Fibroblast of lung (primary cell): ENCODE measurements at regions not wholly inside any gene's neighbourhood (a gene's known extent, or its start where the extent isn't known, plus 50 kb on each side); places are given as distances from the start of the nearest gene placed in this dataset.

Source experiments
- DNase-seq, 2 donors: peaks; one replicate each; pipeline versions ENCODE4 v3.0.0 to v3.0.0-alpha.2; 2010; ENCODE audit warnings: low read depth in 2 of 2
- H2AFZ ChIP-seq: 2 replicates; pipeline ENCODE4 v1.5.1; 2012; ENCODE audit warnings: low read length, control low read depth, inconsistent platforms
- H3K27ac ChIP-seq: 2 replicates; pipeline ENCODE4 v1.5.1; 2011; ENCODE audit warnings: low read length, control low read depth; ENCODE audit not compliant: insufficient read depth
- H3K27me3 ChIP-seq: 2 replicates; pipeline ENCODE4 v1.5.1; 2011; ENCODE audit warnings: mild to moderate bottlenecking, low read length; ENCODE audit not compliant: control insufficient read depth, insufficient read depth
- H3K36me3 ChIP-seq: 2 replicates; pipeline ENCODE4 v1.5.1; 2011; ENCODE audit warnings: low read length; ENCODE audit not compliant: control insufficient read depth, insufficient read depth
- H3K4me1 ChIP-seq: 2 replicates; pipeline ENCODE4 v1.5.1; 2011; ENCODE audit warnings: low read length; ENCODE audit not compliant: control insufficient read depth, insufficient read depth; ENCODE audit errors: extremely low read depth
- H3K4me2 ChIP-seq: 2 replicates; pipeline ENCODE4 v1.5.1; 2011; ENCODE audit warnings: low read length, control low read depth; ENCODE audit not compliant: insufficient read depth; ENCODE audit errors: extremely low read depth
- H3K4me3 ChIP-seq, 4 experiments: fragments of 200-600 bp in 1 of 4; sonication (generic) in 1 of 4; replicated peaks in 1 of 4; 2 replicates each; pipeline ENCODE4 v1.5.1; 2011 to 2016; ENCODE audit warnings: low read length in 4 of 4, low read depth in 3 of 4, mild to moderate bottlenecking in 3 of 4, control low read depth in 2 of 4, inconsistent platforms in 1 of 4, mixed read lengths in 1 of 4; ENCODE audit not compliant: insufficient read depth in 1 of 4; ENCODE audit errors: control extremely low read depth in 1 of 4
- H3K79me2 ChIP-seq: 2 replicates; pipeline ENCODE4 v1.5.1; 2012; ENCODE audit warnings: mild to moderate bottlenecking, low read length, inconsistent platforms; ENCODE audit not compliant: control insufficient read depth, insufficient read depth
- H3K9ac ChIP-seq: 2 replicates; pipeline ENCODE4 v1.5.1; 2011; ENCODE audit warnings: mild to moderate bottlenecking, low read length, control low read depth; ENCODE audit not compliant: insufficient read depth
- H3K9me3 ChIP-seq: 2 replicates; pipeline ENCODE4 v1.5.1; 2012; ENCODE audit warnings: low read depth, low read length; ENCODE audit not compliant: control insufficient read depth, insufficient read depth
- H4K20me1 ChIP-seq: 2 replicates; pipeline ENCODE4 v1.5.1; 2011; ENCODE audit warnings: low read length; ENCODE audit not compliant: control insufficient read depth, insufficient read depth; ENCODE audit errors: extremely low read depth
- EZH2 ChIP-seq: IDR thresholded peaks from 2 replicates; pipeline ENCODE4 v1.5.1; 2012; ENCODE audit warnings: low read length, control low read depth, mild to moderate bottlenecking; ENCODE audit errors: missing control alignments
- TF ChIP-seq, protein P1 (sequence below), 2 donors: IDR thresholded peaks in 1 of 2; conservative IDR thresholded peaks in 1 of 2; 1 replicate in 1 of 2; 2 replicates in 1 of 2; pipeline ENCODE4 v1.5.1; 2011 to 2012; ENCODE audit warnings: low read length in 2 of 2, control low read depth in 1 of 2, inconsistent platforms in 1 of 2, low read depth in 1 of 2, mild to moderate bottlenecking in 1 of 2

DNA sequence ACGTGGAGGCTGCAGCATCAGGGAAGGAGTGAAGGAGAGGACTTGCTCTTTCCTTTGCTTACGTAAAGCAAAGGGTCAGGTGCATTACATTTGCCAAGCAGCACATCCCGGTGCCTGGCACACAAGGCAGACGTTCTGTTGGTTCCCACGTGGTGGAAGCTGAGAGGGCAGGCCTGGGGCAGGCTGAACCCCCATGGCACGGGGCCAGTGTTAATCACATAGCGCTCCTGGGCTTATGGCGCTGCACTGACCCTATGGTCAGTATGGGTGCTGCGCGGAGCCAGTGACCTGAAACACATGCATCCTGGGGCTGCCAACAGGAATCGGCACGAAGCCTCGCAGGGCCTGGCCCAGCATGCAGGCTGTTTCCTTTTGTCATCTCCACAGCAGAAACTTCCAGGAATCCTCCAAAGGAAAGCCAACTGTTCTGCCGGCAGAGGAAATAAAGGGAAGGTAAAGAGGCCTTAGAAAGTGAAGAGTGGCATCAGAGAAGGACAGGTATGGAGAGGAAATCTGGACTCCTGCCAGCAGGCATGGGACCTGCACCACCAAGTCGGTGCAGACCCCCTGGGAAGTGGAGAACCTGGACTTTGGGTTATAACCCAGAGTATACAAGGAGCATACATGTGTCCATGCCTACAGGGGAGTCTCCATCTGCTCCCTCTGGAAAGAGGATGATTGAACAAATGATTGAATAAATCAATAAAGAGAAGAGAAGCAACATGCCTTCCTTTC, 560.2 kb downstream of the TCERG1L start:
- H3K27me3 ChIP-seq, result no peaks in the 10 kb centered on the region
- no peaks in the 10 kb centered on the region for H3K9me3 ChIP-seq
- no peak for DNase-seq
- no peaks in the 10 kb centered on the region for H3K36me3 ChIP-seq
- H3K4me2 ChIP-seq, result no peak overlapping the region
- H4K20me1 ChIP-seq, result no peaks in the 10 kb centered on the region
- H2AFZ ChIP-seq, result no peak overlapping the region
- H3K4me1 ChIP-seq, result no peaks in the 10 kb centered on the region
- H3K27ac ChIP-seq, result no peak overlapping the region
- H3K79me2 ChIP-seq, result no peaks in the 10 kb centered on the region
- TF ChIP-seq, protein P1, sequence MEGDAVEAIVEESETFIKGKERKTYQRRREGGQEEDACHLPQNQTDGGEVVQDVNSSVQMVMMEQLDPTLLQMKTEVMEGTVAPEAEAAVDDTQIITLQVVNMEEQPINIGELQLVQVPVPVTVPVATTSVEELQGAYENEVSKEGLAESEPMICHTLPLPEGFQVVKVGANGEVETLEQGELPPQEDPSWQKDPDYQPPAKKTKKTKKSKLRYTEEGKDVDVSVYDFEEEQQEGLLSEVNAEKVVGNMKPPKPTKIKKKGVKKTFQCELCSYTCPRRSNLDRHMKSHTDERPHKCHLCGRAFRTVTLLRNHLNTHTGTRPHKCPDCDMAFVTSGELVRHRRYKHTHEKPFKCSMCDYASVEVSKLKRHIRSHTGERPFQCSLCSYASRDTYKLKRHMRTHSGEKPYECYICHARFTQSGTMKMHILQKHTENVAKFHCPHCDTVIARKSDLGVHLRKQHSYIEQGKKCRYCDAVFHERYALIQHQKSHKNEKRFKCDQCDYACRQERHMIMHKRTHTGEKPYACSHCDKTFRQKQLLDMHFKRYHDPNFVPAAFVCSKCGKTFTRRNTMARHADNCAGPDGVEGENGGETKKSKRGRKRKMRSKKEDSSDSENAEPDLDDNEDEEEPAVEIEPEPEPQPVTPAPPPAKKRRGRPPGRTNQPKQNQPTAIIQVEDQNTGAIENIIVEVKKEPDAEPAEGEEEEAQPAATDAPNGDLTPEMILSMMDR (conservative IDR thresholded peaks at IDR 0.05 in 1 of 2, IDR thresholded peaks at IDR 0.05 in 1 of 2; ENCODE audit: low read depth in 1 of 2, low read length in 2 of 2), result no peak
- no peak for TF ChIP-seq EZH2
- no peak overlapping the region for H3K9ac ChIP-seq
- H3K4me3 ChIP-seq, result no peak overlapping the region

DNA sequence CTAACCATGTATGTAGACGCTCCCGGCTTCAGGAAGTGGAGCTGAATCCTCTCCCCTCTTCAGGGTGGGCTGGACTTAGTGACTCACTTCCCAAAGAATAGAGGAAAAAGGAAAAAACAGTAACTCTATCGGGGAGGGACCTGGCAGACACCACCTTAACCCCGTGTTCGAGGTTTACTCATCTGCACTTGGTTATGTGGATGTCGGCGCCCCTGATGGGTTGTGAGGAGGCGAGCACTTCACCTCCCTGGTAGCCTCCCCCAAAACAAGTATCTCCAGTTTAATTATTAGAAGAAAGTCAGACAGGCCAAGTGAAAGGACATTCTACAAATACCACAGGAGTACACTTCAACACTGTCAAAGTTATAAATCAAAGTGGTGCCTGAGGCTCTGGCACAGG, 559.7 kb downstream of the TCERG1L start:
- H3K4me2 ChIP-seq, result no peak overlapping the region
- H3K27me3 ChIP-seq, result no peaks in the 10 kb centered on the region
- no peaks in the 10 kb centered on the region for H3K9me3 ChIP-seq
- no peaks in the 10 kb centered on the region for H3K79me2 ChIP-seq
- H2AFZ ChIP-seq, result no peak overlapping the region
- H4K20me1 ChIP-seq, result no peaks in the 10 kb centered on the region
- no peak for DNase-seq
- H3K27ac ChIP-seq, result no peak overlapping the region
- no peak overlapping the region for H3K4me3 ChIP-seq
- no peaks in the 10 kb centered on the region for H3K4me1 ChIP-seq
- no peak overlapping the region for H3K9ac ChIP-seq
- H3K36me3 ChIP-seq, result no peaks in the 10 kb centered on the region
- TF ChIP-seq EZH2, result no peak
- TF ChIP-seq, protein P1 (conservative IDR thresholded peaks at IDR 0.05 in 1 of 2, IDR thresholded peaks at IDR 0.05 in 1 of 2; ENCODE audit: low read depth in 1 of 2, low read length in 2 of 2), result no peak

DNA sequence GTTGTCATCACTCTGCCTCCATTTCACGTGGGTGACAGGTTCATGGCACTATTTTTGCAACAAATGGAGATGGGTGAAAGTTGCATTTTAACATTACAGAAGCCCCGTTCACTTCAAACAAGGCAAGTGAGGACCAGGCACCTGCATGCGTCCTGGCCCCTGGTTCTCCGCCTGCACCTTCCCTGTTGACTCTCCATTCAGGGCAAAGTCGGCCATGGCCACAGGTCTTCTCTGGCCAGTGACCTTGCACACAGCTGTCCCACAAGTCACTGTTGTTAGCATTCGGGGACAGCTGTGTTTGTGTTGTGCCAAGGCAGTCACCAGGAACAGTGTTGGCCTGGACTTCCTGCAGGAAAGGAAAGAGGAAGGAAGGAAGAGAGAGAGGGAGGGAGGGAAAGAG, 554.9 kb downstream of the TCERG1L start:
- Histone ChIP-seq H3K27ac (no peak overlapping the region), H3K9me3 (no peaks in the 10 kb centered on the region), H3K9ac (no peak overlapping the region), H3K4me2 (no peak overlapping the region), H3K4me3 (no peak overlapping the region), H3K36me3 (no peaks in the 10 kb centered on the region), H4K20me1 (no peaks in the 10 kb centered on the region), H3K79me2 (no peaks in the 10 kb centered on the region), H3K4me1 (no peaks in the 10 kb centered on the region), H3K27me3 (no peaks in the 10 kb centered on the region), H2AFZ (no peak overlapping the region)
- no peak for DNase-seq
- TF ChIP-seq, protein P1 (conservative IDR thresholded peaks at IDR 0.05 in 1 of 2, IDR thresholded peaks at IDR 0.05 in 1 of 2; ENCODE audit: low read depth in 1 of 2, low read length in 2 of 2), result no peak
- TF ChIP-seq EZH2, result no peak
